ENCODE measurements at regions not wholly inside any gene's neighbourhood (a gene's known extent, or its start where the extent isn't known, plus 50 kb on each side); places are given as distances from the start of the nearest gene placed in this dataset.

GRCh38 chrX:137263374-137263773, 229.6 kb upstream of the GPR101 start:
- H3K36me3 ChIP-seq, result no peaks in the 10 kb centered on the region
- WGBS, 3 donors, result 48 to 59% (median 57%) methylated on average over 3 of the region's 3 CpGs
- H3K4me1 ChIP-seq (ENCODE audit: insufficient read depth), result no peaks in the 10 kb centered on the region
- H3K27me3 ChIP-seq, result no peaks in the 10 kb centered on the region
- no peaks in the 10 kb centered on the region for H3K9me3 ChIP-seq
- no peak for TF ChIP-seq CTCF (IDR thresholded peaks at IDR 0.05)
- no peak for TF ChIP-seq POLR2A (IDR thresholded peaks at IDR 0.05)
- no peak for TF ChIP-seq EP300 (IDR thresholded peaks at IDR 0.05)
- H3K27ac ChIP-seq, result no peak overlapping the region
- intact Hi-C loops (cut with DNase I), result no loop called here
- H3K4me3 ChIP-seq, result no peak overlapping the region
- DNase-seq, result no peak

GRCh38 chrX:137245183-137245582, 211.4 kb upstream of the GPR101 start:
- H3K27me3 ChIP-seq, result no peaks in the 10 kb centered on the region
- H3K4me1 ChIP-seq (ENCODE audit: insufficient read depth), result no peaks in the 10 kb centered on the region
- no peak overlapping the region for H3K27ac ChIP-seq
- no peak overlapping the region for H3K4me3 ChIP-seq
- TF ChIP-seq POLR2A (IDR thresholded peaks at IDR 0.05) (no peak), CTCF (IDR thresholded peaks at IDR 0.05) (no peak), EP300 (IDR thresholded peaks at IDR 0.05) (no peak)
- DNase-seq, result no peak
- no peaks in the 10 kb centered on the region for H3K9me3 ChIP-seq
- 61 to 76% (median 69%) methylated on average over 2 of the region's 2 CpGs for WGBS, 3 donors
- intact Hi-C loops (cut with DNase I), result no loop called here
- no peaks in the 10 kb centered on the region for H3K36me3 ChIP-seq

- no peak for DNase-seq
- intact Hi-C loops (cut with DNase I), result no loop called here
- H3K27ac ChIP-seq, result no peak overlapping the region
- H3K27me3 ChIP-seq, result no peaks in the 10 kb centered on the region
- no peaks in the 10 kb centered on the region for H3K9me3 ChIP-seq
- TF ChIP-seq POLR2A (IDR thresholded peaks at IDR 0.05) (no peak), CTCF (IDR thresholded peaks at IDR 0.05) (no peak), EP300 (IDR thresholded peaks at IDR 0.05) (no peak)
- no peaks in the 10 kb centered on the region for H3K36me3 ChIP-seq
- no peaks in the 10 kb centered on the region for H3K4me1 ChIP-seq (ENCODE audit: insufficient read depth)
- 56 to 65% (median 63%) methylated on average over 4 of the region's 4 CpGs for WGBS, 3 donors
- H3K4me3 ChIP-seq, result no peak overlapping the region
Observed at GRCh38 chrX:137236837-137237236, 203.0 kb upstream of the GPR101 start.

- intact Hi-C loops (cut with DNase I), result no loop called here
Observed at GRCh38 chrX:137234651-137235402, 201.0 kb upstream of the GPR101 start.

More at GRCh38 chrX:137234651-137235402, 201.0 kb upstream of the GPR101 start:
- Histone ChIP-seq H3K9me3 (no peaks in the 10 kb centered on the region), H3K4me3 (no peak overlapping the region), H3K36me3 (no peaks in the 10 kb centered on the region), H3K27me3 (no peaks in the 10 kb centered on the region), H3K4me1 (ENCODE audit: insufficient read depth) (no peaks in the 10 kb centered on the region), H3K27ac (no peak overlapping the region)
- 51 to 53% (median 52%) methylated on average over 6 of the region's 6 CpGs for WGBS, 3 donors
- TF ChIP-seq CTCF (IDR thresholded peaks at IDR 0.05) (no peak), EP300 (IDR thresholded peaks at IDR 0.05) (no peak), POLR2A (IDR thresholded peaks at IDR 0.05) (no peak)
- no peak for DNase-seq

Data from ovary (tissue), 7 donors.